Left lung (tissue), 4 donors: ENCODE measurements at regions not wholly inside any gene's neighbourhood (a gene's known extent, or its start where the extent isn't known, plus 50 kb on each side); places are given as distances from the start of the nearest gene placed in this dataset.

ENCODE experiments used
- ATAC-seq: fragments of 200-7000 bp; cut with Tn5 transposase; one replicate; pipeline ENCODE4 v1.9.1; 2020; ENCODE audit warnings: moderate library complexity
- DNase-seq, 4 donors: peaks; one replicate each; pipeline ENCODE4 v3.0.0-alpha.2; 2013 to 2020
- H3K27ac ChIP-seq, 2 donors: fragments of 200-600 bp; sonication (generic) in 1 of 2; one replicate each; pipeline versions ENCODE4 v1.5.0 to v1.8.0; 2020 to 2021
- H3K27me3 ChIP-seq, 2 donors: fragments of 200-600 bp; sonication (generic) in 1 of 2; one replicate each; pipeline versions ENCODE4 v1.5.0 to v1.8.0; 2020 to 2021
- H3K36me3 ChIP-seq, 2 donors: fragments of 200-600 bp; sonication (generic) in 1 of 2; one replicate each; pipeline versions ENCODE4 v1.5.0 to v1.8.0; 2020 to 2021
- H3K4me1 ChIP-seq, 2 donors: fragments of 200-600 bp; one replicate each; pipeline ENCODE4 v1.8.0; 2021
- H3K4me3 ChIP-seq, 2 donors: fragments of 200-600 bp; sonication (generic) in 1 of 2; one replicate each; pipeline versions ENCODE4 v1.5.0 to v1.8.0; 2020 to 2021; ENCODE audit warnings: mild to moderate bottlenecking in 1 of 2
- H3K9me3 ChIP-seq, 2 donors: fragments of 200-600 bp; sonication (generic) in 1 of 2; one replicate each; pipeline versions ENCODE4 v1.5.0 to v1.8.0; 2020 to 2021
- CTCF ChIP-seq, 2 donors: fragments of 200-600 bp; sonication (generic) in 1 of 2; IDR thresholded peaks; one replicate each; pipeline versions ENCODE4 v1.5.0 to v1.8.0; 2021; ENCODE audit warnings: antibody characterized with exemption in 2 of 2
- intact Hi-C, 2 donors: fragments of 100-400 bp; cut with DNase I; formaldehyde crosslinking; loops; one replicate each; pipeline versions ENCODE4 v1.11.2 to v1.14.2; 2022
- donor health status: DM: no; HTN: yes; CAD: no.
- donor health status: DM: no; HTN: no; CAD: no.

GRCh38 chr12:91811481-91812287 lies 334.0 kb downstream of the BTG1 start:
- intact Hi-C loops, result no loop called here
- no peaks in the 10 kb centered on the region for H3K27me3 ChIP-seq
- peak; percentile 70 to 75 for TF ChIP-seq CTCF (IDR thresholded peaks at IDR 0.05)
- no peaks in the 10 kb centered on the region for H3K36me3 ChIP-seq
- DNase-seq (peak; percentile 48 to 62 (median 54)), ATAC-seq (peak; percentile 83)
- H3K27ac ChIP-seq, result no peak overlapping the region
- no peaks in the 10 kb centered on the region for H3K4me1 ChIP-seq
- peaks cover 0 to 5% of the 10 kb centered on the region in 2 donors for H3K9me3 ChIP-seq
- no peak overlapping the region for H3K4me3 ChIP-seq

GRCh38 chr12:91810531-91811451 lies 334.9 kb downstream of the BTG1 start:
- H3K36me3 ChIP-seq, result no peaks in the 10 kb centered on the region
- no peaks in the 10 kb centered on the region for H3K27me3 ChIP-seq
- intact Hi-C loops, result no loop called here
- no peaks in the 10 kb centered on the region for H3K4me1 ChIP-seq
- DNase-seq, result no peak
- no peak overlapping the region for H3K27ac ChIP-seq
- no peak overlapping the region for H3K4me3 ChIP-seq
- peaks cover 0 to 13% of the 10 kb centered on the region in 2 donors for H3K9me3 ChIP-seq
- ATAC-seq, result no peak
- TF ChIP-seq CTCF (IDR thresholded peaks at IDR 0.05), result no peak

GRCh38 chr12:91810077-91810476 lies 335.6 kb downstream of the BTG1 start:
- DNase-seq (no peak), ATAC-seq (no peak)
- Histone ChIP-seq H3K4me1 (no peaks in the 10 kb centered on the region), H3K27me3 (no peaks in the 10 kb centered on the region), H3K9me3 (peaks cover 0 to 19% of the 10 kb centered on the region in 2 donors), H3K4me3 (no peak overlapping the region), H3K36me3 (no peaks in the 10 kb centered on the region), H3K27ac (no peak overlapping the region)
- intact Hi-C loops, result no loop called here
- no peak for TF ChIP-seq CTCF (IDR thresholded peaks at IDR 0.05)

- ATAC-seq (no peak), DNase-seq (no peak)
- peaks cover 0 to 19% of the 10 kb centered on the region in 2 donors for H3K9me3 ChIP-seq
- no peaks in the 10 kb centered on the region for H3K36me3 ChIP-seq
- no peaks in the 10 kb centered on the region for H3K27me3 ChIP-seq
- H3K4me1 ChIP-seq, result no peaks in the 10 kb centered on the region
- no peak for TF ChIP-seq CTCF (IDR thresholded peaks at IDR 0.05)
- intact Hi-C loops, result no loop called here
- no peak overlapping the region for H3K4me3 ChIP-seq
- H3K27ac ChIP-seq, result no peak overlapping the region
These were observed 340.6 kb downstream of the BTG1 start for GRCh38 chr12:91805031-91805430.

GRCh38 chr12:91804533-91804932 lies 341.1 kb downstream of the BTG1 start:
- no peak for TF ChIP-seq CTCF (IDR thresholded peaks at IDR 0.05)
- DNase-seq (no peak), ATAC-seq (no peak)
- Histone ChIP-seq H3K4me1 (no peaks in the 10 kb centered on the region), H3K27ac (no peak overlapping the region), H3K9me3 (peaks cover 0 to 19% of the 10 kb centered on the region in 2 donors), H3K27me3 (no peaks in the 10 kb centered on the region), H3K4me3 (no peak overlapping the region), H3K36me3 (no peaks in the 10 kb centered on the region)
- intact Hi-C loops, result no loop called here
